ENCODE measurements at regions not wholly inside any gene's neighbourhood (a gene's known extent, or its start where the extent isn't known, plus 50 kb on each side); places are given as distances from the start of the nearest gene placed in this dataset.

DNA sequence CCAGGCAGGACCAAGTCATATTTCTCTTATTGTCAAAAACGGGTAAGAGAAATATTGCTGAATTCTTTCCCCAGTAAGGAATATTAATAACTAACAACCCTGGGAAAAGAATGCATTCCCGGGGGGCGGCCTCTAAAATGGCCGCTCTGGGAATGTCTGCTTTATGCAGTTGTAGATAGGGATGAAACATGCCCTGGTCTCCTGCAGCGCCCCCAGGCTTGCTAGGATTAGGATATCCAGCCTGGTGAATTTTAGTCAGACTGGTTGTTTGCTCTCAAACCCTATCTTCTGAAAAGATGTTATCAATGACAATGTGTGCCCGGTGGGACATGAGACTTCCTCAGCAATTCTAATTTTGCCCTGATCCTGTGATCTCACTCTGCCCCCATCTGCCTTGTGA is 448.1 kb downstream of the PTH2R start:
- TF ChIP-seq FOXP2 (optimal IDR thresholded peaks at IDR 0.05; ENCODE audit: borderline replicate concordance, extremely low read depth, extremely low read length, insufficient read depth) (no peak), POLR2AphosphoS5 (IDR thresholded peaks at IDR 0.05; ENCODE audit: low read depth, low read length) (no peak)

Measured in PFSK-1 (cell line).